ENCODE measurements at regions not wholly inside any gene's neighbourhood (a gene's known extent, or its start where the extent isn't known, plus 50 kb on each side); places are given as distances from the start of the nearest gene placed in this dataset.

DNA sequence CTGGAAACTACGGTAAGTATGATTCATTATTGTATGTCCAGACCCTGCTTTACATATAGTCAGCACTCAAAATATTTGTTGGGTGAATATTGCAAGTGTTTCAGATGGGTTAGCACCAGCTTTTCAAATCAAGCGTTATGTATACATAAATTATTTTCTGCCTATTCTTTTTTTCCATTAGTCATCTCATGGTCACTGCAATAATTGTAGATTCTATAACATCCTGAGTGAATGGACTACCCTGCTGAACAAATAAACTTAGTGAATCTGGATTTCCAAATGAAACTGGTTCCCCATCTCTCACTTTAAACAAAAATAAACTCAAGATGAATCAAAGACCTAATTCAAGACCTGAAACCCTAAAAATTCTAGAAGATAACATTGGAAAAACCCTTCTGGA, 152.3 kb downstream of the DIO2 start:
- intact Hi-C loops (cut with micrococcal nuclease) (loop anchor here (5.0 to 10.0 kb wide), 2 partner anchors 786 to 928 kb away; no protein-coding TSS in a partner anchor), in situ Hi-C loops (cut with MboI) (no loop called here)
- Histone ChIP-seq H3K36me3 (ENCODE audit: control insufficient read depth, insufficient read depth, low read length) (no peaks in the 10 kb centered on the region), H3K9ac (ENCODE audit: insufficient read depth in 1 of 2, low read depth in 2 of 2, low read length in 2 of 2) (no peak overlapping the region), H3K4me3 (no peak overlapping the region), H3K4me2 (ENCODE audit: insufficient read depth, low read length) (no peak overlapping the region), H3K9me1 (ENCODE audit: control insufficient read depth, insufficient read depth, low read length) (no peaks in the 10 kb centered on the region), H3K27ac (ENCODE audit: extremely low read depth, low read depth, low read length) (no peak overlapping the region), H3K79me2 (ENCODE audit: control insufficient read depth, insufficient read depth, low read length) (no peaks in the 10 kb centered on the region), H2AFZ (ENCODE audit: low read depth, low read length) (no peak overlapping the region), H3K27me3 (ENCODE audit: control insufficient read depth in 2 of 2, insufficient read depth in 2 of 2, low read length in 2 of 2) (no peaks in the 10 kb centered on the region), H3K9me3 (replicated peaks; ENCODE audit: control insufficient read depth, insufficient read depth, low read depth, low read length) (no peaks in the 10 kb centered on the region), H3K4me1 (replicated peaks in 1 of 2; ENCODE audit: control insufficient read depth in 2 of 2, insufficient read depth in 2 of 2, low read length in 2 of 2) (no peaks in the 10 kb centered on the region), H4K20me1 (replicated peaks; ENCODE audit: control insufficient read depth, insufficient read depth, low read length) (no peaks in the 10 kb centered on the region)
- BruUV-seq (replicated peaks): no TSS peak
- ATAC-seq: no peak
- CTCF ChIA-PET (ENCODE audit: low intra/inter-chr PET ratio): no interaction called here
- 0% methylated on average over 2 of the region's 2 CpGs for WGBS (ENCODE audit: insufficient coverage, low coverage, missing lambda C conversion rate)
- DNase-seq (ENCODE audit: extremely low read depth in 1 of 4, low spot score in 3 of 4): no peak
- no peak for FAIRE-seq
- POLR2A ChIA-PET: no interaction called here
- TF ChIP-seq ZNF274 (IDR thresholded peaks at IDR 0.05; ENCODE audit: borderline replicate concordance, low read depth, low read length): no peak
- TF ChIP-seq C11orf30 (IDR thresholded peaks at IDR 0.05; ENCODE audit: low read depth): no peak
- TF ChIP-seq BRCA1 (IDR thresholded peaks at IDR 0.05): no peak
- TF ChIP-seq BRCA1 (CRISPR knock-in tag; IDR thresholded peaks at IDR 0.05): no peak
- TF ChIP-seq MEIS2 (IDR thresholded peaks at IDR 0.05; ENCODE audit: partially characterized antibody): no peak
- no peak for TF ChIP-seq RBM34 (IDR thresholded peaks at IDR 0.05; ENCODE audit: borderline replicate concordance, insufficient read depth, low read length)
- TF ChIP-seq ZNF140 (CRISPR knock-in tag; IDR thresholded peaks at IDR 0.05): no peak
- no peak for TF ChIP-seq ZNF785 (CRISPR knock-in tag; IDR thresholded peaks at IDR 0.05)
- no peak for TF ChIP-seq PHB (CRISPR knock-in tag; IDR thresholded peaks at IDR 0.05)
- no peak for TF ChIP-seq SMARCC2 (IDR thresholded peaks at IDR 0.05; ENCODE audit: low read depth)
- TF ChIP-seq U2AF1 (optimal IDR thresholded peaks at IDR 0.05; ENCODE audit: low read depth, low read length): no peak
- TF ChIP-seq SRSF9 (IDR thresholded peaks at IDR 0.05; ENCODE audit: borderline replicate concordance, low read depth, low read length): no peak
